Smooth muscle cell (in vitro differentiated cells): ENCODE measurements at regions not wholly inside any gene's neighbourhood (a gene's known extent, or its start where the extent isn't known, plus 50 kb on each side); places are given as distances from the start of the nearest gene placed in this dataset.
A peak's percentile ranks its signal among the peaks of the same experiment; 100 is the strongest.

Source experiments
- DNase-seq: peaks from one replicate; lab custom pipeline; 2025; ENCODE audit not compliant: unreplicated experiment; lab: John Stamatoyannopoulos, UW
- H2AFZ ChIP-seq: fragments of 200-600 bp; sonication (generic); 2 replicates; pipeline ENCODE4 v1.6.0; 2016; ENCODE audit warnings: antibody characterized with exemption, low read depth, mild to moderate bottlenecking
- H3F3A ChIP-seq: fragments of 200-600 bp; sonication (generic); 2 replicates; pipeline ENCODE4 v1.6.0; 2017; ENCODE audit warnings: antibody characterized with exemption, low read depth
- H3K27ac ChIP-seq: fragments of 200-600 bp; sonication (generic); 2 replicates; pipeline ENCODE4 v1.5.1; 2016; ENCODE audit warnings: low read depth, mild to moderate bottlenecking
- H3K27me3 ChIP-seq: fragments of 200-600 bp; sonication (generic); 2 replicates; pipeline ENCODE4 v1.6.1; 2016; ENCODE audit warnings: low read depth, mild to moderate bottlenecking
- H3K36me3 ChIP-seq: fragments of 200-600 bp; sonication (generic); 2 replicates; pipeline ENCODE4 v1.5.1; 2016; ENCODE audit warnings: low read depth
- H3K4me1 ChIP-seq: fragments of 200-600 bp; sonication (generic); 2 replicates; pipeline ENCODE4 v1.5.1; 2016; ENCODE audit warnings: low read depth
- H3K4me2 ChIP-seq: fragments of 200-600 bp; sonication (generic); 2 replicates; pipeline ENCODE4 v1.6.0; 2016; ENCODE audit warnings: mild to moderate bottlenecking
- H3K4me3 ChIP-seq: fragments of 200-600 bp; sonication (generic); 2 replicates; pipeline ENCODE4 v1.5.1; 2016; ENCODE audit warnings: mild to moderate bottlenecking
- H3K79me2 ChIP-seq: fragments of 200-600 bp; sonication (generic); 2 replicates; pipeline ENCODE4 v1.6.0; 2016; ENCODE audit warnings: low read depth, mild to moderate bottlenecking
- H3K9ac ChIP-seq: fragments of 200-600 bp; sonication (generic); 2 replicates; pipeline ENCODE4 v1.6.0; 2016; ENCODE audit warnings: low read depth
- H3K9me3 ChIP-seq: fragments of 200-600 bp; sonication (generic); replicated peaks from 2 replicates; pipeline ENCODE4 v1.5.1; 2016; ENCODE audit warnings: low read depth
- H4K20me1 ChIP-seq: fragments of 200-600 bp; sonication (generic); 2 replicates; pipeline ENCODE4 v1.6.0; 2016; ENCODE audit warnings: low read depth
- CTCF ChIP-seq: fragments of 200-600 bp; sonication (generic); IDR thresholded peaks from 2 replicates; pipeline ENCODE4 v1.5.1; 2017; ENCODE audit warnings: borderline replicate concordance, mild to moderate bottlenecking, antibody characterized with exemption; ENCODE audit not compliant: insufficient read depth, poor library complexity, severe bottlenecking
- WGBS: methylation state at CpG from one replicate; pipeline ENCODE4 v1.1.7; 2016; ENCODE audit warnings: low lambda C conversion rate; 5-methylcytosine and 5-hydroxymethylcytosine counted together

GRCh38 chrX:140447150-140447549, 57.7 kb downstream of the SOX3 start:
- no peaks in the 10 kb centered on the region for H3F3A ChIP-seq
- no peaks in the 10 kb centered on the region for H3K27me3 ChIP-seq
- H3K9ac ChIP-seq = no peak overlapping the region
- no peaks in the 10 kb centered on the region for H3K36me3 ChIP-seq
- WGBS = 75% methylated on average over 1 of the region's 1 CpG
- no peaks in the 10 kb centered on the region for H3K79me2 ChIP-seq
- no peaks in the 10 kb centered on the region for H3K4me1 ChIP-seq
- no peak for TF ChIP-seq CTCF
- no peaks in the 10 kb centered on the region for H4K20me1 ChIP-seq
- no peak overlapping the region for H2AFZ ChIP-seq
- no peak overlapping the region for H3K4me3 ChIP-seq
- DNase-seq = no peak
- H3K9me3 ChIP-seq = no peaks in the 10 kb centered on the region
- no peak overlapping the region for H3K4me2 ChIP-seq
- H3K27ac ChIP-seq = no peak overlapping the region

GRCh38 chrX:140440876-140441275, 64.0 kb downstream of the SOX3 start:
- Histone ChIP-seq H3K27me3 (no peaks in the 10 kb centered on the region), H3K79me2 (no peaks in the 10 kb centered on the region), H2AFZ (peak overlapping the region; percentile 90), H3K9me3 (no peaks in the 10 kb centered on the region), H4K20me1 (no peaks in the 10 kb centered on the region), H3F3A (no peaks in the 10 kb centered on the region), H3K27ac (no peak overlapping the region), H3K4me1 (peaks cover 8% of the 10 kb centered on the region), H3K9ac (no peak overlapping the region), H3K4me2 (peak overlapping the region; percentile 39), H3K4me3 (no peak overlapping the region), H3K36me3 (no peaks in the 10 kb centered on the region)
- DNase-seq = no peak
- no peak for TF ChIP-seq CTCF
- WGBS = 33% methylated on average over 8 of the region's 8 CpGs

GRCh38 chrX:140439476-140439875, 65.4 kb downstream of the SOX3 start:
- no peak overlapping the region for H3K27ac ChIP-seq
- H3K4me2 ChIP-seq = peak overlapping the region; percentile 81
- peaks cover 8% of the 10 kb centered on the region for H3K4me1 ChIP-seq
- H3K27me3 ChIP-seq = no peaks in the 10 kb centered on the region
- no peaks in the 10 kb centered on the region for H4K20me1 ChIP-seq
- H3F3A ChIP-seq = no peaks in the 10 kb centered on the region
- no peaks in the 10 kb centered on the region for H3K36me3 ChIP-seq
- peak overlapping the region; percentile 42 for H3K4me3 ChIP-seq
- DNase-seq = no peak
- peak overlapping the region; percentile 79 for H2AFZ ChIP-seq
- WGBS = 40% methylated on average over 30 of the region's 35 CpGs
- no peak for TF ChIP-seq CTCF
- no peaks in the 10 kb centered on the region for H3K9me3 ChIP-seq
- no peaks in the 10 kb centered on the region for H3K79me2 ChIP-seq
- H3K9ac ChIP-seq = no peak overlapping the region

GRCh38 chrX:140434347-140434746, 70.5 kb downstream of the SOX3 start:
- H3K27me3 ChIP-seq = no peaks in the 10 kb centered on the region
- no peaks in the 10 kb centered on the region for H3F3A ChIP-seq
- no peaks in the 10 kb centered on the region for H3K4me1 ChIP-seq
- H3K9ac ChIP-seq = no peak overlapping the region
- no peak overlapping the region for H3K4me2 ChIP-seq
- H3K4me3 ChIP-seq = no peak overlapping the region
- H3K79me2 ChIP-seq = no peaks in the 10 kb centered on the region
- no peaks in the 10 kb centered on the region for H3K36me3 ChIP-seq
- H2AFZ ChIP-seq = no peak overlapping the region
- H4K20me1 ChIP-seq = no peaks in the 10 kb centered on the region
- whole genome bisulfite sequencing = 57% methylated on average over 2 of the region's 2 CpGs
- no peak for TF ChIP-seq CTCF
- no peaks in the 10 kb centered on the region for H3K9me3 ChIP-seq
- H3K27ac ChIP-seq = no peak overlapping the region
- DNase-seq = no peak
